HepG2 (cell line): ENCODE measurements at regions not wholly inside any gene's neighbourhood (a gene's known extent, or its start where the extent isn't known, plus 50 kb on each side); places are given as distances from the start of the nearest gene placed in this dataset.

Experiments used
- ATAC-seq: fragments of 200-7000 bp; cut with Tn5 transposase; 3 replicates; pipeline ENCODE4 v1.9.1; 2020; ENCODE audit warnings: mild to moderate bottlenecking, moderate library complexity
- BruUV-seq: library from RNA; stranded (reverse); fragments of 400-500 nt; replicated peaks from 2 replicates; lab custom pipeline; 2021; lab: Mats Ljungman, UMichigan
- CTCF ChIA-PET: fragments of 300-600 bp; formaldehyde crosslinking; extraction: SDS; loops from one replicate; lab custom pipeline; 2021; ENCODE audit warnings: low total read pairs, inconsistent platforms, low intra/inter-chr PET ratio; lab: Yijun Ruan, JAX
- POLR2A ChIA-PET: fragments of 350-600 bp; sonication (Branson Sonifier 250); formaldehyde crosslinking; loops from one replicate; lab custom pipeline; 2020; ENCODE audit warnings: antibody characterized with exemption, inconsistent platforms; lab: Yijun Ruan, JAX
- DNase-seq: peaks from one replicate; pipeline ENCODE4 v3.0.0-alpha.2; 2015; ENCODE audit warnings: low spot score
- FAIRE-seq: peaks from 3 replicates; lab custom pipeline; 2011; peaks lifted over from hg19 to GRCh38; lab: Jason Lieb, UNC
- H2AFZ ChIP-seq: one replicate; pipeline ENCODE4 v1.6.1; 2011; ENCODE audit warnings: low read length, inconsistent platforms
- H3K27ac ChIP-seq: fragments of 300-600 bp; 3 replicates; pipeline ENCODE4 v1.8.0; 2011; ENCODE audit warnings: mixed run types, mild to moderate bottlenecking, mixed read lengths, low read length, inconsistent platforms; ENCODE audit not compliant: insufficient read depth; ENCODE audit errors: extremely low read length
- H3K27me3 ChIP-seq, 2 experiments: fragments of 200-600 bp in 1 of 2; 2 replicates in 1 of 2; 3 replicates in 1 of 2; pipeline versions ENCODE4 v1.6.0 to v1.8.0; 2011; ENCODE audit warnings: low read length in 2 of 2, mild to moderate bottlenecking in 2 of 2, moderate library complexity in 2 of 2, inconsistent platforms in 1 of 2; ENCODE audit not compliant: insufficient read depth in 2 of 2, control insufficient read depth in 1 of 2
- H3K36me3 ChIP-seq, 2 experiments: fragments of 200-600 bp in 1 of 2; replicated peaks in 1 of 2; 2 replicates in 1 of 2; 3 replicates in 1 of 2; pipeline versions ENCODE4 v1.5.1 to v1.8.0; 2011; ENCODE audit warnings: low read length in 2 of 2, inconsistent platforms in 1 of 2; ENCODE audit not compliant: insufficient read depth in 2 of 2, control insufficient read depth in 1 of 2
- H3K4me1 ChIP-seq: 2 replicates; pipeline ENCODE4 v1.5.1; 2012; ENCODE audit warnings: low read length, inconsistent platforms; ENCODE audit not compliant: insufficient read depth
- H3K4me2 ChIP-seq: 2 replicates; pipeline ENCODE4 v1.6.0; 2011; ENCODE audit warnings: low read depth, low read length, inconsistent platforms
- H3K4me3 ChIP-seq, 3 experiments: fragments of 200-600 bp in 1 of 3; sonication (generic), shearing (Covaris generic) in 1 of 3; replicated peaks in 1 of 3; 2 replicates each; pipeline ENCODE4 v1.5.1; 2011 to 2016; ENCODE audit warnings: low read length in 3 of 3, inconsistent platforms in 2 of 3, low read depth in 2 of 3, mild to moderate bottlenecking in 2 of 3, control low read depth in 1 of 3, mixed read lengths in 1 of 3; ENCODE audit not compliant: insufficient read depth in 1 of 3
- H3K79me2 ChIP-seq: one replicate; pipeline ENCODE4 v1.6.1; 2011; ENCODE audit warnings: low read length, inconsistent platforms; ENCODE audit not compliant: insufficient read depth
- H3K9ac ChIP-seq: 2 replicates; pipeline ENCODE4 v1.6.0; 2011; ENCODE audit warnings: mild to moderate bottlenecking, low read depth, low read length, inconsistent platforms; ENCODE audit not compliant: insufficient read depth
- H3K9me3 ChIP-seq: 2 replicates; pipeline ENCODE4 v1.5.1; 2012; ENCODE audit warnings: mild to moderate bottlenecking, low read length
- H4K20me1 ChIP-seq: 2 replicates; pipeline ENCODE4 v1.6.0; 2011; ENCODE audit warnings: inconsistent platforms, mild to moderate bottlenecking, low read length, moderate library complexity; ENCODE audit not compliant: insufficient read depth
- ASH2L ChIP-seq: fragments of 300-600, 200-600 bp; sonication (generic); IDR thresholded peaks from 2 replicates; pipeline ENCODE4 v1.7.0; 2017; ENCODE audit warnings: low read depth, mild to moderate bottlenecking, moderate library complexity, mixed read lengths, low read length; ENCODE audit not compliant: insufficient read length
- KAT8 ChIP-seq: IDR thresholded peaks from 2 replicates; pipeline ENCODE4 v1.6.1; 2016; ENCODE audit warnings: missing genetic modification reagents, missing compliant biosample characterization
- MAFK ChIP-seq, 2 experiments: IDR thresholded peaks in 1 of 2; conservative IDR thresholded peaks in 1 of 2; 2 replicates each; pipeline ENCODE4 v1.6.1; 2011; ENCODE audit warnings: improper control_type of control experiment in 2 of 2, low read length in 2 of 2
- ZC3H13 ChIP-seq: sonication (generic); formaldehyde crosslinking; IDR thresholded peaks from 2 replicates; pipeline ENCODE4 v1.8.1; 2023; ENCODE audit warnings: mild to moderate bottlenecking, missing genetic modification reagents, moderate library complexity
- ZNF343 ChIP-seq: sonication (generic); formaldehyde crosslinking; IDR thresholded peaks from 2 replicates; pipeline ENCODE4 v1.4.0; 2020; ENCODE audit warnings: mild to moderate bottlenecking, missing genetic modification reagents
- ZNF598 ChIP-seq: sonication (generic); formaldehyde crosslinking; IDR thresholded peaks from 2 replicates; pipeline ENCODE4 v1.5.1; 2020; ENCODE audit warnings: mild to moderate bottlenecking, missing genetic modification reagents, borderline replicate concordance
- WGBS: methylation state at CpG from one replicate; pipeline ENCODE4 v1.1.6; 2017; ENCODE audit warnings: low lambda C conversion rate; 5-methylcytosine and 5-hydroxymethylcytosine counted together
- in situ Hi-C: cut with HindIII; loops from 2 replicates; pipeline ENCODE4 v1.10.0; 2017; ENCODE audit warnings: low pct_unique_long_range_greater_than_20kb; ENCODE audit not compliant: extremely low pct_ligation_motif_present
- intact Hi-C: fragments of 100-400 bp; cut with micrococcal nuclease; formaldehyde crosslinking; loops from one replicate; pipeline ENCODE4 v1.10.0; 2022; ENCODE audit not compliant: unreplicated experiment
- TF ChIP-seq, protein P1 (sequence below): sonication (generic); formaldehyde crosslinking; IDR thresholded peaks from 2 replicates; pipeline ENCODE4 v1.5.1; 2020; ENCODE audit warnings: missing genetic modification reagents, mild to moderate bottlenecking, borderline replicate concordance
- TF ChIP-seq, protein P2 (sequence below): sonication (generic); formaldehyde crosslinking; IDR thresholded peaks from 2 replicates; pipeline ENCODE4 v1.4.0; 2020; ENCODE audit warnings: missing genetic modification reagents; ENCODE audit errors: not compliant biosample characterization
- TF ChIP-seq, protein P3 (sequence below): sonication (generic); formaldehyde crosslinking; IDR thresholded peaks from 2 replicates; pipeline ENCODE4 v1.4.0; 2020; ENCODE audit warnings: mild to moderate bottlenecking, missing genetic modification reagents

DNA sequence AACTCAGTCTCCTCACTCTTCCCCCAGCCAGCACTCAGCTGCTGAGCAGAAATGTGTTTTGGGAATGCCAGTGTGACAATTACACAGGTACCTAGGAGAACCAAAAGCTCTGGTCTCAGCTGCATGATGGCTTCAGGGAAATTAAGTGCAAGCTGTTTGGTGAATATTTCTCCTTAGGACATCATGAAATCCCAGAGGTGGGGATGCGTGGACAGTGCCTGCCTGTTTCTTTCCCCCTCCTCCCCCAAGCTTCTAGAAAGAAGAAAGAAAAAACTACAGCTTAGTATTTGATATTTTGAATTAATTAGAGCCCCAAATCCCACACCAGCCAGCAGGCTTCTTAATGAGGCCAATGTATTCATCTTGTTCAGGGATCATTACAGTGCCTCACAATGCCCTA lies 243.0 kb downstream of the IDS start (continued):
- TF ChIP-seq, protein P1, sequence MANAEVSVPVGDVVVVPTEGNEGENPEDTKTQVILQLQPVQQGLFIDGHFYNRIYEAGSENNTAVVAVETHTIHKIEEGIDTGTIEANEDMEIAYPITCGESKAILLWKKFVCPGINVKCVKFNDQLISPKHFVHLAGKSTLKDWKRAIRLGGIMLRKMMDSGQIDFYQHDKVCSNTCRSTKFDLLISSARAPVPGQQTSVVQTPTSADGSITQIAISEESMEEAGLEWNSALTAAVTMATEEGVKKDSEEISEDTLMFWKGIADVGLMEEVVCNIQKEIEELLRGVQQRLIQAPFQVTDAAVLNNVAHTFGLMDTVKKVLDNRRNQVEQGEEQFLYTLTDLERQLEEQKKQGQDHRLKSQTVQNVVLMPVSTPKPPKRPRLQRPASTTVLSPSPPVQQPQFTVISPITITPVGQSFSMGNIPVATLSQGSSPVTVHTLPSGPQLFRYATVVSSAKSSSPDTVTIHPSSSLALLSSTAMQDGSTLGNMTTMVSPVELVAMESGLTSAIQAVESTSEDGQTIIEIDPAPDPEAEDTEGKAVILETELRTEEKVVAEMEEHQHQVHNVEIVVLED (CRISPR knock-in tag): no peak

DNA sequence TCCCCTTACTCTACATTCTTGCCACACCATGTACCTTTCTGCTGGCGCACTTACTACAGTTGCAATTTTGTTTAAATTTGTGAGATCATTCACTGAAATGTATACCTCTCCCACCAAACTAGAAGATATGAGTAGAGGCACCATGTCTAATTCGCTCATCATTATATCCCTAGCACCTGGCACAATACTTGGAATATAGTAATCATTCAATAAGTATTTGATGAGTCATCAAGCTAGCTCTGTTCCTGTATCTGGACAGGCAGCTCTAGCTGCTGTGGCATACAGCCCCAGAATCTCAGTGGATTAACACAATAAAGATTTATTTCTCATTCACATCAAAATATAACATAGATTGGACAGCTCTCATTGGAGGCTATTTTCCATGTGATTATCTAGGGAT lies 245.9 kb downstream of the IDS start:
- peak in 1 of 2 experiments; percentile 35; a peak in 2 of 4 replicates for TF ChIP-seq MAFK (conservative IDR thresholded peaks at IDR 0.05 in 1 of 2, IDR thresholded peaks at IDR 0.05 in 1 of 2; ENCODE audit: low read length in 2 of 2)
- no peak for TF ChIP-seq ZC3H13 (CRISPR knock-in tag)
- H2AFZ ChIP-seq: no peak overlapping the region
- intact Hi-C loops: no loop called here
- WGBS: 0% methylated on average over 2 of the region's 2 CpGs
- FAIRE-seq (no peak), DNase-seq (no peak), ATAC-seq (no peak)
- no peaks in the 10 kb centered on the region for H4K20me1 ChIP-seq
- no peaks in the 10 kb centered on the region for H3K9me3 ChIP-seq
- H3K4me3 ChIP-seq: no peak overlapping the region
- H3K27me3 ChIP-seq: no peaks in the 10 kb centered on the region
- no peaks in the 10 kb centered on the region for H3K4me1 ChIP-seq
- in situ Hi-C loops: no loop called here
- no peaks in the 10 kb centered on the region for H3K79me2 ChIP-seq
- no TSS peak for BruUV-seq
- no peaks in the 10 kb centered on the region for H3K36me3 ChIP-seq
- H3K27ac ChIP-seq: no peak overlapping the region
- CTCF ChIA-PET: no interaction called here
- H3K4me2 ChIP-seq: no peak overlapping the region
- H3K9ac ChIP-seq: no peak overlapping the region
- POLR2A ChIA-PET: no interaction called here

DNA sequence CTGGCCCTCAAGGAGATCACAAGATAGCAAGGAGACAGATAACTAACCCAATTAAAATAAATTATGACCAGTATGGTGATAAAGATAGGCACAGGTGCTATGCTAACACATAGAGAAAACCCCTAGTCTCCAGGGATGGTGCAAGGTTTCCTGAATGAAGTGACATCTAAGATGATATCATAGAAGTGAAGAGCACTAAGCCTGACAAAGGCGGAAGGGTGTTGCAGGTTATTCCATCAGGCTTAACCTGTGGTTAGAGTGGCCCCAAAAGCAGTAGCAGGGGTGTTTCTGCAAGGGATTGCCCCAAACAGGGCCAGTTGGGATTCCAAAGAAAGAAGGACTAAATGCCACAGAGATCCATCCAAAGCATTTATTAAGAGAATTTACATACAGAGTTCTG lies 249.2 kb downstream of the IDS start:
- in situ Hi-C loops: no loop called here
- Histone ChIP-seq H3K4me2 (no peak overlapping the region), H3K27ac (no peak overlapping the region), H3K9me3 (no peaks in the 10 kb centered on the region), H3K27me3 (no peaks in the 10 kb centered on the region), H3K79me2 (no peaks in the 10 kb centered on the region), H3K9ac (no peak overlapping the region), H2AFZ (no peak overlapping the region), H4K20me1 (no peaks in the 10 kb centered on the region), H3K4me1 (no peaks in the 10 kb centered on the region), H3K4me3 (no peak overlapping the region), H3K36me3 (no peaks in the 10 kb centered on the region)
- CTCF ChIA-PET: no interaction called here
- intact Hi-C loops: no loop called here
- no peak for FAIRE-seq
- WGBS: no CpG with 5 or more reads among the region's 1 CpG
- DNase-seq: no peak
- no peak for TF ChIP-seq KAT8 (CRISPR knock-in tag)
- no peak for TF ChIP-seq ZNF343 (CRISPR knock-in tag)
- TF ChIP-seq, protein P2, sequence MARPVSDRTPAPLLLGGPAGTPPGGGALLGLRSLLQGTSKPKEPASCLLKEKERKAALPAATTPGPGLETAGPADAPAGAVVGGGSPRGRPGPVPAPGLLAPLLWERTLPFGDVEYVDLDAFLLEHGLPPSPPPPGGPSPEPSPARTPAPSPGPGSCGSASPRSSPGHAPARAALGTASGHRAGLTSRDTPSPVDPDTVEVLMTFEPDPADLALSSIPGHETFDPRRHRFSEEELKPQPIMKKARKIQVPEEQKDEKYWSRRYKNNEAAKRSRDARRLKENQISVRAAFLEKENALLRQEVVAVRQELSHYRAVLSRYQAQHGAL (CRISPR knock-in tag): no peak
- no peak for TF ChIP-seq ASH2L
- no peak for TF ChIP-seq ZNF598 (CRISPR knock-in tag)
- TF ChIP-seq, protein P3, sequence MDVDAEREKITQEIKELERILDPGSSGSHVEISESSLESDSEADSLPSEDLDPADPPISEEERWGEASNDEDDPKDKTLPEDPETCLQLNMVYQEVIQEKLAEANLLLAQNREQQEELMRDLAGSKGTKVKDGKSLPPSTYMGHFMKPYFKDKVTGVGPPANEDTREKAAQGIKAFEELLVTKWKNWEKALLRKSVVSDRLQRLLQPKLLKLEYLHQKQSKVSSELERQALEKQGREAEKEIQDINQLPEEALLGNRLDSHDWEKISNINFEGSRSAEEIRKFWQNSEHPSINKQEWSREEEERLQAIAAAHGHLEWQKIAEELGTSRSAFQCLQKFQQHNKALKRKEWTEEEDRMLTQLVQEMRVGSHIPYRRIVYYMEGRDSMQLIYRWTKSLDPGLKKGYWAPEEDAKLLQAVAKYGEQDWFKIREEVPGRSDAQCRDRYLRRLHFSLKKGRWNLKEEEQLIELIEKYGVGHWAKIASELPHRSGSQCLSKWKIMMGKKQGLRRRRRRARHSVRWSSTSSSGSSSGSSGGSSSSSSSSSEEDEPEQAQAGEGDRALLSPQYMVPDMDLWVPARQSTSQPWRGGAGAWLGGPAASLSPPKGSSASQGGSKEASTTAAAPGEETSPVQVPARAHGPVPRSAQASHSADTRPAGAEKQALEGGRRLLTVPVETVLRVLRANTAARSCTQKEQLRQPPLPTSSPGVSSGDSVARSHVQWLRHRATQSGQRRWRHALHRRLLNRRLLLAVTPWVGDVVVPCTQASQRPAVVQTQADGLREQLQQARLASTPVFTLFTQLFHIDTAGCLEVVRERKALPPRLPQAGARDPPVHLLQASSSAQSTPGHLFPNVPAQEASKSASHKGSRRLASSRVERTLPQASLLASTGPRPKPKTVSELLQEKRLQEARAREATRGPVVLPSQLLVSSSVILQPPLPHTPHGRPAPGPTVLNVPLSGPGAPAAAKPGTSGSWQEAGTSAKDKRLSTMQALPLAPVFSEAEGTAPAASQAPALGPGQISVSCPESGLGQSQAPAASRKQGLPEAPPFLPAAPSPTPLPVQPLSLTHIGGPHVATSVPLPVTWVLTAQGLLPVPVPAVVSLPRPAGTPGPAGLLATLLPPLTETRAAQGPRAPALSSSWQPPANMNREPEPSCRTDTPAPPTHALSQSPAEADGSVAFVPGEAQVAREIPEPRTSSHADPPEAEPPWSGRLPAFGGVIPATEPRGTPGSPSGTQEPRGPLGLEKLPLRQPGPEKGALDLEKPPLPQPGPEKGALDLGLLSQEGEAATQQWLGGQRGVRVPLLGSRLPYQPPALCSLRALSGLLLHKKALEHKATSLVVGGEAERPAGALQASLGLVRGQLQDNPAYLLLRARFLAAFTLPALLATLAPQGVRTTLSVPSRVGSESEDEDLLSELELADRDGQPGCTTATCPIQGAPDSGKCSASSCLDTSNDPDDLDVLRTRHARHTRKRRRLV (CRISPR knock-in tag): no peak
- POLR2A ChIA-PET: no interaction called here
- no peak for ATAC-seq
- BruUV-seq: no TSS peak
